MCF 10A (cell line): ENCODE measurements at regions not wholly inside any gene's neighbourhood (a gene's known extent, or its start where the extent isn't known, plus 50 kb on each side); places are given as distances from the start of the nearest gene placed in this dataset.

Source experiments
- BruUV-seq: library from RNA; stranded (reverse); fragments of 400-500 nt; replicated peaks from 2 replicates; lab custom pipeline; 2021; lab: Mats Ljungman, UMichigan
- CTCF ChIA-PET: fragments of 300-600 bp; sonication (Branson Sonifier 250); formaldehyde crosslinking; extraction: SDS; loops from one replicate; lab custom pipeline; 2021; ENCODE audit warnings: antibody characterized with exemption, inconsistent platforms; lab: Yijun Ruan, JAX
- POLR2A ChIA-PET: fragments of 300-600, 350-650 bp; sonication (Branson Sonifier 250); formaldehyde crosslinking; extraction: SDS; loops from one replicate; lab custom pipeline; 2020; ENCODE audit warnings: antibody characterized with exemption, inconsistent platforms; lab: Yijun Ruan, JAX
- DNase-seq: peaks from one replicate; pipeline ENCODE4 v3.0.0-alpha.2; 2018; ENCODE audit not compliant: unreplicated experiment
- H3K27ac Mint-ChIP-seq: one replicate; pipeline ENCODE4 v1.8.0; 2022; ENCODE audit warnings: mild to moderate bottlenecking, low read depth, mixed read lengths; ENCODE audit not compliant: unreplicated experiment
- H3K27me3 Mint-ChIP-seq: one replicate; pipeline ENCODE4 v1.8.0; 2022; ENCODE audit warnings: mixed read lengths; ENCODE audit not compliant: insufficient read depth, unreplicated experiment
- H3K36me3 Mint-ChIP-seq: one replicate; pipeline ENCODE4 v1.8.0; 2022; ENCODE audit warnings: mild to moderate bottlenecking, moderate library complexity, mixed read lengths; ENCODE audit not compliant: insufficient read depth, unreplicated experiment
- H3K4me1 Mint-ChIP-seq: one replicate; pipeline ENCODE4 v1.8.0; 2022; ENCODE audit warnings: mixed read lengths; ENCODE audit not compliant: insufficient read depth, unreplicated experiment
- H3K4me3 Mint-ChIP-seq: one replicate; pipeline ENCODE4 v1.8.0; 2022; ENCODE audit warnings: mild to moderate bottlenecking, moderate library complexity, mixed read lengths; ENCODE audit not compliant: unreplicated experiment
- H3K9me3 Mint-ChIP-seq: one replicate; pipeline ENCODE4 v1.8.0; 2022; ENCODE audit warnings: mixed read lengths; ENCODE audit not compliant: unreplicated experiment
- intact Hi-C: fragments of 100-400 bp; cut with micrococcal nuclease; formaldehyde crosslinking; loops from 2 replicates; pipeline ENCODE4 v1.14.1; 2022
- TF ChIP-seq, protein P1 (sequence below): fragments of 200-600 bp; IDR thresholded peaks from one replicate; pipeline ENCODE4 v1.8.0; 2022; ENCODE audit warnings: antibody characterized with exemption, mild to moderate bottlenecking; ENCODE audit not compliant: unreplicated experiment

GRCh38 chr15:96408591-96409183 lies 78.2 kb downstream of the NR2F2 start:
- ChIA-PET CTCF (no interaction called here), POLR2A (no interaction called here)
- Mint-ChIP-seq H3K27ac (no peak overlapping the region), H3K4me1 (no peaks in the 10 kb centered on the region), H3K36me3 (peaks cover 6% of the 10 kb centered on the region), H3K27me3 (peaks cover 89% of the 10 kb centered on the region), H3K9me3 (no peaks in the 10 kb centered on the region), H3K4me3 (no peak overlapping the region)
- intact Hi-C loops: no loop called here
- BruUV-seq: no TSS peak
- TF ChIP-seq, protein P1, sequence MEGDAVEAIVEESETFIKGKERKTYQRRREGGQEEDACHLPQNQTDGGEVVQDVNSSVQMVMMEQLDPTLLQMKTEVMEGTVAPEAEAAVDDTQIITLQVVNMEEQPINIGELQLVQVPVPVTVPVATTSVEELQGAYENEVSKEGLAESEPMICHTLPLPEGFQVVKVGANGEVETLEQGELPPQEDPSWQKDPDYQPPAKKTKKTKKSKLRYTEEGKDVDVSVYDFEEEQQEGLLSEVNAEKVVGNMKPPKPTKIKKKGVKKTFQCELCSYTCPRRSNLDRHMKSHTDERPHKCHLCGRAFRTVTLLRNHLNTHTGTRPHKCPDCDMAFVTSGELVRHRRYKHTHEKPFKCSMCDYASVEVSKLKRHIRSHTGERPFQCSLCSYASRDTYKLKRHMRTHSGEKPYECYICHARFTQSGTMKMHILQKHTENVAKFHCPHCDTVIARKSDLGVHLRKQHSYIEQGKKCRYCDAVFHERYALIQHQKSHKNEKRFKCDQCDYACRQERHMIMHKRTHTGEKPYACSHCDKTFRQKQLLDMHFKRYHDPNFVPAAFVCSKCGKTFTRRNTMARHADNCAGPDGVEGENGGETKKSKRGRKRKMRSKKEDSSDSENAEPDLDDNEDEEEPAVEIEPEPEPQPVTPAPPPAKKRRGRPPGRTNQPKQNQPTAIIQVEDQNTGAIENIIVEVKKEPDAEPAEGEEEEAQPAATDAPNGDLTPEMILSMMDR: no peak
- no peak for DNase-seq

- no peak for DNase-seq
- TF ChIP-seq, protein P1: no peak
- Mint-ChIP-seq H3K36me3 (peaks cover 6% of the 10 kb centered on the region), H3K27me3 (peaks cover 97% of the 10 kb centered on the region), H3K4me1 (no peaks in the 10 kb centered on the region), H3K4me3 (no peak overlapping the region), H3K9me3 (no peaks in the 10 kb centered on the region), H3K27ac (no peak overlapping the region)
- intact Hi-C loops: no loop called here
- ChIA-PET CTCF (no interaction called here), POLR2A (no interaction called here)
- BruUV-seq: no TSS peak
These were observed 79.0 kb downstream of the NR2F2 start for GRCh38 chr15:96409215-96410138.

DNA sequence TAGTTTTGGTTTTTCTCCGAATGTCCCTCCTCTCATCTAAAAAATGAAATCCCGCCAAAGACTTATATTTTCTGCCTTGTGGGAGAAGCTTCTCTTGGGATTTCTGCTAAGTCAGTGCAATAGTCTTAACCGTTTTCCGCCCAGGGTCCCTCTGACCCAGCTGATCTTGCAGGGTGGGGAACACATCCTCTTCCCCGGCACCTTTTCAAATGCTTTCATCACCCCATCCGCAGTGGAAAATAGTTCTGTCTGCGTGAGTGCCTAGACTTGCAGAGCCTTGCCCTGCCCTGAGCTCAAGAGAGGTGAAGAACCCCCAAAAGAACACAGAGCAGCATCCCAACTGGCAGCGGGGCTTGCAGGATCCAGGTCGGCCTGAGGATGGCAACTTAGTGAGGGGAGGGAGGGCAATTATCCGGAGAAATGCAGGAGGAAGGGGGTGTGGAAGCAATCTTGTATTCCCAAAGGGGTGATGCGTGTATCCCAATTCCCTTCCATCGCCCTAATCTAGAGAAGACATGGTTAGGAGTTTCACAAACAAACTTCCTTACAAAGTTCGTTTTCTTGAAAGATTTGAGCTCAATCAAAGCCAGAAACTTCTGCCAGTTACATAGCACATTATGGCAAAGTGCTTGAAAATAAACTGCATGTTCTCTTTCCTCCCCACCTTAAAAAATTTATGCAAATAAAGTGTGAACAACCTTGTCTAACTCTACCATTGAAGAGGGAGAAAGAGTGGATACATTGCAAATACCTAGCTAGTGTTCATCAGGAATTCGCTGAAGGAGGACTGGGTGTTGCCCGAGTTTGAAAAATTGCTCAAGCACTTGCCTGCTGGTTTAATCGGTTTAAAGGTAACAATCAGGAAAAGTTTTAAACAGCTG lies 79.9 kb downstream of the NR2F2 start:
- Mint-ChIP-seq H3K27ac (no peak overlapping the region), H3K4me1 (no peaks in the 10 kb centered on the region), H3K9me3 (no peaks in the 10 kb centered on the region), H3K36me3 (peaks cover 6% of the 10 kb centered on the region), H3K27me3 (peaks cover 100% of the 10 kb centered on the region), H3K4me3 (no peak overlapping the region)
- CTCF ChIA-PET: interaction anchor here (0.6 to 1.4 kb wide), 2 partner anchors 125 to 483 kb away, joined by 3 to 4 read pairs; no protein-coding TSS in a partner anchor
- no peak for DNase-seq
- BruUV-seq: no TSS peak
- intact Hi-C loops: no loop called here
- POLR2A ChIA-PET: interaction anchor here (0.6 to 2.4 kb wide), 2 partner anchors 10 to 900 kb away, joined by 3 to 8 read pairs; no protein-coding TSS in a partner anchor
- TF ChIP-seq, protein P1: no peak
